ENCODE measurements at regions not wholly inside any gene's neighbourhood (a gene's known extent, or its start where the extent isn't known, plus 50 kb on each side); places are given as distances from the start of the nearest gene placed in this dataset.

DNA sequence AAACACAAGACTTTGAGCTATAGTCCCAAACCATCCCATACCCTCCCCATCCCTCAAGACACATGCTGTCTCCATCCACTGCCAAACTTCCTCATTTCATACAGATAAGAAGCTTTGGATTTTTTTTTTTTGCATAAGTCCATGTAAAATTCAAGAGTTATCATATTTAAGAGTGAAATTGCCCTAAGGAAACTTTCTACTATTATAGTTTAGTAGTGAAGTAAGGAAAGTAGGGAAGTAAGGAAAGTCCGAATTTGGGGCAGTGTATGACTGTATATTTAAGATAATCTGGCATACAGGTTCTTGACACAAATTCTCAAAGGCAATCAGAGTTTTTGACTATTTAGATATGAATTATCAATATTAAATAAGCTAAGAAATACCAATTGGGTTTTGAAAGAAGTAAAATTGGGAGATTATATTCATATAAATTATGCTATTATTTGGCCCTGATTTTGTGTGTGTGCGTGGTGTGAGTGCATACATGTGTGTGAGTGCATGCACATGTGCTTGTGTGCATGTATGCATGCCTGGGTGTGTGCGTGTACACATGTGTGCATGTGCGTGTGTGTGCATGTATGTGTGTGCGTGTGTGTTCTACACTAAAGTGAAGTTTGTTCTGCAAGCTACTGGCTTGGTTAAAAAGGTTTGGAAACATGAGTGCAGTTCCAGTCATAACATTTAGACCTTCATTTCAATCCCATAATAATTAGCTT is 83.6 kb upstream of the MBNL1 start:
- DNase-seq (ENCODE audit: low read depth, low spot score) = no peak
- H3K27ac ChIP-seq = no peak overlapping the region

DNA sequence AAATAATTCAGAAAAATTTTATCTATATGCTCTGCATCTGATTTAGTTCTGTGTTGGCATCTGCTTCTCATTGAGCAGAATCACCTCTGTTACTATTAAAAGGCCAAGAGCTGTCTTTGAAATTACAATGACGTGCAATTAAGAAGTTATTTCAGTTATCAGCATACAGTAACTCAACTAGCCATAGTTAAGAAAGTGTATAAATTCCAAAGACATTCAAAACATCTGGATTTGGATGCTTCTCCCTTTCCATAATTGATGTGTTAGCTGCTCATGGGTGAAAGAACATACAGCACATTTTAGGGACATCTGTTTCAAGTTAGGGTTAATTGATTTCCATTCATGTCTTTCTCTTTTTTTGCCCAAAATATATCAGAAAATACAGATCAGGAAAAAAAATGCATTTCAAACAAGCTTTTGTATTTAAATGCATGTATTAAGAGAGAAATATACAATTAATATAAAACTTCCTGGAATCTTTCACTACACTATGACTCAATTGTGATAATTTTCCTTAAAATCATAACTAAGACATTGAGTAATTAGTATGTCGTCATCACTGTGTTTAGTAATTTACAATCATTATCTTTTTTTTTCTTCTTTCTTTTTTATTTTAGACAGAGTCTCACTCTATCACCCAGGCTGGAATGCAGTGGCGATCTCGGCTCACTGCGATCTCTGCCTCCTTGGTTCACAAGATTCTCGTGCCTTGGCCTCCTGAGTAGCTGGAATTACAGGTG is 82.7 kb upstream of the MBNL1 start:
- no peak for DNase-seq (ENCODE audit: low read depth, low spot score)
- H3K27ac ChIP-seq = no peak overlapping the region

DNA sequence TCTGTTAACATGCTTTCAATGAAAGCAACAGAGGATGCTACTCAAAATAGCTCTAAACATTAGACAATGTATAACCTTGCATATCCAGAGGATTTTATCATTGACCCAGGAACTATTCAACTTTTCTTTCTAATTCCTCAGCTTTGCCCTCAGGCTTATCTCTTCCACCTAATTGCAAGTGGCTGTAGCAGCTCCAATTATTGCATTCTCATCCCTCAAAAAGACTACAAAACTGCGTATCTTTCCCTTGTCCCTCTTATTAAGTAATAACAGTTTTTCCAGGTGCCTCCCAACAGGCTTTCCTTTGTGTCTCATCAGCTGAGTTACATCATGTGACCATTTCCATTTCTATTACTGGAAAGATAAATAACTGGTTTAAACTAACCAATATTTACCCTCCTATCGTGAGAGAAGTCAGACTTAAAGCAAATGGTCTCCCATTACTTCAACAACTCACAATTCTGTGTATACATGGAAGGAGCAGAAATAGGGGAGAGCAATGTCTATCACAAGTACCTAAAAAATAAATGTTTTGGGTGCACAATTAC is 78.0 kb upstream of the MBNL1 start:
- no peak for DNase-seq (ENCODE audit: low read depth, low spot score)
- no peak overlapping the region for H3K27ac ChIP-seq

DNA sequence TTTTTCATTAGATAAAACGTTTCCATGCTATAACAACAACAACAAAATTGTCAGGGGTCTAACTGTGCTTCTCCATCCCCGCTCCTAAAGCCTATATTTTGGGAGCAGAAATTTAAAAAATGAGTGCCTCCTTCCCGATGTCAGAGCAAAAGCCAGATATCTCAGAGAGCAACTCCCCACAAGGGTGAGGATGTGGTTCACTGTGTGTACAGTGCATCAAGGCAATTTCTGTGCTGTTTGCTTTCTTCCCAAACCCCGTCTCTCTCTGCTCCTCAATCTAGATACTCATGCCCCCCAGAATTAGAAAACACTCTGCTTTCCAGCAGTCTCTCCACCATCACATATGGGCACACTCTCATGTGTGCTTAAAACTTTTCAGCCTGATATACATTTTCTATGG is 76.7 kb upstream of the MBNL1 start:
- no peak for DNase-seq (ENCODE audit: low read depth, low spot score)
- H3K27ac ChIP-seq = no peak overlapping the region

DNA sequence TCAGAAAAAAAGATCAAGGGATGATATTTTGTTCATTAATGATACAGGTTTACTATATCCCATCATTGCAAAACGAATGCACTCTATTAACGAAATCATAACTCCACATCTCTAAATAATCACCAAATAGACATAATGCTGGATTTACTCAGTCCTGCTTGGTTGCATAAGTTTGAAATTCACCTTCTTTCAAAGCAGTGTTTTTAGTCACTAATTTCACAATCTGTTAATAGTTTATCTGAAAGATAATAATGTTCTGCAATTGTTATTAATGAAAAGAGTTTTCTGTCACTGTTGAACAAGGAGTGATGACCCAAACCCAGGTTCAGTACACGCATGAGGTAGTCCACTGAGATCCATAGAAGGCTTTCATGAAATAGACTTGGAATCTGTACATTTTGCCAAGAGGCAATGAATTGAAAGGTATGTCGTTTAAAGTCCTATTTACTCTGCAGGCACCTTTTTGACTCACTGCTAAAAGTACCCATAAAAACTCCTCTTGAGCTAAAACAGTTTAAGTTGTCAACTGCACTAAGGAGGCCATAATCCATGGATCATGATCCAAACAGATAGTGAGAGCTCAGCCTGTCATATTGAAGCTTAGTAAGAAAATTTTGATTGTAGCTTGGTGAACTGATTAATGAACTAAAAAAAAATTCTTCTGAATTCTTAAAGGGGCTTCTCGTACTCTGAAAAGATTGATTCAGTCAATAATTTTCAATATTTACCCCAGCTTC is 75.6 kb upstream of the MBNL1 start:
- no peak for DNase-seq (ENCODE audit: low read depth, low spot score)
- no peak overlapping the region for H3K27ac ChIP-seq

DNA sequence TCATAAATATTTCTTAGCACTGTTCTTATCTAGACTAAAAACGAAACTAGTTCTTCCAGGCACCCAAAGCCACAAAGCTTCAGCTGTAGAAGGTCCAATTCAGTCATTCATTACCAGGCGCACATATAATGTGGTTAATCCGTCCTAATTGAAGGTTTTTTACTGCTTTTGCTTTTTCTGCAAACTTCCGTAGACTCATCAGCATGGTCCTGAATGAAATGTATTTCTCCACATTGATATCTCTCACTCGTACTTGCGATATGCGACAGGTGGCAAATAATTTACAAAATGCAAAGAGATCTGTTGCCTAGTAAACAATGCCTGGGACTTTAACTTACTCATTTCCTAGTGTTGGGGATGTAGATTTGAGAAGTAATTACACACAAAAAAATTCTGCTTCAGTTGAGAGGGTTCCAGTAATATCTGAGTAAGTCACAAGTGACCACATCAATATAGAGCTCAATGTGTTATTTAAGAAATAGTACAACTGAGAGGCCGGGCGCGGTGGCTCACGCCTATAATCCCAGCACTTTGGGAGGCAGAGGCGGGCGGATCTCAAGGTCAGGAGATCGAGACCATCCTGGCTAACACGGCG is 75.0 kb upstream of the MBNL1 start:
- no peak overlapping the region for H3K27ac ChIP-seq
- DNase-seq (ENCODE audit: low read depth, low spot score) = no peak

DNA sequence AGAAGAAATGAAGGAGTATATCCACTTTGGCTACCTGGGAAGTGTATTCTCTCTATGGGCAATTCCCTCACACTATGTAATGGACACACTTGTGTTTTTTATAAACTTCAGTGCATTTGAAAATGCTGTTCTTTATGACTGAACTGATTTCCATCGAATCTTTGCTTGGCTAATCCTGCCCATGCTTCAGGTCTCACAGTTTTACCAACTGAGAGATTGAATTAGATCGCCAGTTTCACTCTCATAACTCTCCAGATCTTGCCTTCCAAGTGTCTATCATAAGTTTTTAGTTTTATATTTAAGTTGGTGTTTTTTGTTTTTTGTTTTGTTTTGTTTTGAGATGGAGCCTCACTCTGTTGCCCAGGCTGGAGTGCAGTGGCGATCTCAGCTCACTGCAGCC is 73.5 kb upstream of the MBNL1 start:
- no peak overlapping the region for H3K27ac ChIP-seq

DNA sequence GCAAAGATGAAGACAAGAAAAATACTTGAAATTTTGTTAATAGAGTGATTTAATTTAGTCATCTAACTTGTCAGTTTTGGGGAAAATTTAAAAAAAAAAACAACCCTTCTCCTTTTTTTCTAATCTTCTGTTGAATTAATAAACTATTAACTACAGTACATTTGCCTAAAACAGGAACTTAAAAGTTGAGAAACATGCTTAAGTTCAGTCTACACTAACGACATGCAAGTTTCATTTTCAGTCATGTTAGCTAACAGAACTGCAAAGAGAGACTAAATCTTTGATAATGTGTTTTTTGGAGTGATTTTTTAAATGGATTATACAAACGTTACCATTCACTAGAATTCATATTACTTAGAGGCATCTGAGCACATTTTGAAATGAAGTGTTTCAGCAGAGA is 71.9 kb upstream of the MBNL1 start:
- H3K27ac ChIP-seq = no peak overlapping the region
- DNase-seq (ENCODE audit: low read depth, low spot score) = no peak

More for the DNA sequence above, 73.5 kb upstream of the MBNL1 start:
- no peak for DNase-seq (ENCODE audit: low read depth, low spot score)

DNA sequence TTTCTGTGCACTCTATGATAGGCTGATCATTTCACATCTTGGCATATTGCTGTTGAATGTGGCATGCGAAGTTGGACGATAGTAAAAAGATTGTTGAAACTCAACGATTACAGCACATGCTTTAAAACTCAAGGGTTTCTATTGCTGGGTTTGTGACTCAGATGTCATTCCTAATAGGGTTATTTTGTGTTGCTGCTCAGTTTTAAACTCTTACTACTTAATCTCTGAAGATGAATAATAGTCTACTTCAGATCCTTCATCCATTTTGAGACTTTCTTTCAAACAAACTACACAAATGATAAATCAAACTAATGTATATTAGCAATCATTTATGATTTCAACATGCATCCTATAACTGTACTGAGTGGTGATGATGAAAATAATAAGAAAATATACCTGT is 71.3 kb upstream of the MBNL1 start:
- DNase-seq (ENCODE audit: low read depth, low spot score) = no peak

DNA sequence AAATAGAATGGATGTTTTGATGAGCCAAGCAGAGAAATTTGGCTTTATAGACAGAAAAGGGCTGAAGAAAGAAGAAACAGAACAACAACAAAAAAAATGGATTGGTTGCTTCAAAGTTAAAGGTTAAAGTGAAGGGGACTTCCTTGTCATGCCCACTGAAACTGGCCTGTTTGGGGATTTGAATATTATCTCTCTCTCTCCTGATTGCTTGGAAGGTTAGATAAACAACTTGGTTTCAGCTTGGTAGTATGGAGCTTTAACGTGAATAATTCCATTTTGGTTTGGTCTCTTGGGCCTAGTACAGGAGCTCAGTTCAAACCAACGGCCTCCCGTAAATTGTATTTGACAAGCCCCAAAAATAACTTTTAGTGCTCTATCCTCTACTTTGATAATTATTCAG is 70.8 kb upstream of the MBNL1 start:
- no peak for DNase-seq (ENCODE audit: low read depth, low spot score)
- no peak overlapping the region for H3K27ac ChIP-seq

More for the DNA sequence above, 71.3 kb upstream of the MBNL1 start:
- no peak overlapping the region for H3K27ac ChIP-seq

DNA sequence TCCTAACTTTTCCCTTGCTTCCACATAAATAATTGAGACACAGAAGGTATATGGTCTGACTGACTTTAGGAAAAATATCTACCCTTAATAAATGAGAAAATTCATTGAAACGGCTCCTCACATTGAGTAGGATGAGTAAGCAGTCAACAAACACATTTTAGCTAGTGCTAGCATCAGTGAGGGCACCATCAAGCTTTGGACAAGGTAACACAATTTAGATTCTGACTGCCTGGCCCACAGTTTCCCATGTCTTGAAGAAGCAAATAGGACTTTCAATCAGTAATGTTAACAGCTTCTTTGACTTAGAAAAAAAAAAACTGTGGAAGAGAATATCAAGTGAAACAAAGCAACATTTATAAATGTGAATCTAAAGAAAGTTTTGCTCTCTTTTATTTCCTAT is 70.1 kb upstream of the MBNL1 start:
- H3K27ac ChIP-seq = no peak overlapping the region

DNA sequence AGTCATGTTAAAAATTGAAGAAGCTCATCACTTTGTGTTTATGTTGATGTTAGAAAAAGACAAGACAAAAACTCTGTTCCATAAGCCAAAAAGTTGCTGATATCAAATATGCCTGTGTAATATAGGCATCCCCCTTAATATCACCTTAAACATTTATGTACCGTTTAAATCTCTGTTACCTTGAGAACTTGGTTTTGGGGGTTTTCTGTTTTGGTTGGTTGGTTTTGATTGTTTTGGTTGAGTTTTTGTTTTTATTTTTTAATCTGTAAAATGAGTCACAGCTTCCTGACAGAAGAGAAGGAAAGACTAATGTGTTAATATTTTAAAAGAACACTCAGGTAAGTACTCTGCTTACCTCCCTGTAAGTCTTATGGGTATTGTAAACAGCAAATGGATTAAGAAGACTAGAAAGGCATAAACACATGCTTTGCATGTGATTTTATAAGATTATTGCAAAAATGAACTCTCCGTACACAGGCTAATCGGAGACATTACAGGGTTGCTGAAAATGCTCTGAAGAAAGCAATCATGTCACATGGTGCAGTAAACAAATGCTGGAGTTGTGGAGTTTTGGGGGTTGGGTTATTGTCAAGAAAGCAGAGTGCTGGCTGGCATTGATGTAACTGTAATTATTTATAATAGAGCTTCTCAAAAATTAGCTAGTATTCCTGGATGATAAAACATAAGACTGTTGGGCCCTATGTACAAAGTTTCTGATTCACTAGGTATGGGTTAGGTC is 69.5 kb upstream of the MBNL1 start:
- no peak for DNase-seq (ENCODE audit: low read depth, low spot score)
- H3K27ac ChIP-seq = no peak overlapping the region

More for the DNA sequence above, 70.1 kb upstream of the MBNL1 start:
- no peak for DNase-seq (ENCODE audit: low read depth, low spot score)

DNA sequence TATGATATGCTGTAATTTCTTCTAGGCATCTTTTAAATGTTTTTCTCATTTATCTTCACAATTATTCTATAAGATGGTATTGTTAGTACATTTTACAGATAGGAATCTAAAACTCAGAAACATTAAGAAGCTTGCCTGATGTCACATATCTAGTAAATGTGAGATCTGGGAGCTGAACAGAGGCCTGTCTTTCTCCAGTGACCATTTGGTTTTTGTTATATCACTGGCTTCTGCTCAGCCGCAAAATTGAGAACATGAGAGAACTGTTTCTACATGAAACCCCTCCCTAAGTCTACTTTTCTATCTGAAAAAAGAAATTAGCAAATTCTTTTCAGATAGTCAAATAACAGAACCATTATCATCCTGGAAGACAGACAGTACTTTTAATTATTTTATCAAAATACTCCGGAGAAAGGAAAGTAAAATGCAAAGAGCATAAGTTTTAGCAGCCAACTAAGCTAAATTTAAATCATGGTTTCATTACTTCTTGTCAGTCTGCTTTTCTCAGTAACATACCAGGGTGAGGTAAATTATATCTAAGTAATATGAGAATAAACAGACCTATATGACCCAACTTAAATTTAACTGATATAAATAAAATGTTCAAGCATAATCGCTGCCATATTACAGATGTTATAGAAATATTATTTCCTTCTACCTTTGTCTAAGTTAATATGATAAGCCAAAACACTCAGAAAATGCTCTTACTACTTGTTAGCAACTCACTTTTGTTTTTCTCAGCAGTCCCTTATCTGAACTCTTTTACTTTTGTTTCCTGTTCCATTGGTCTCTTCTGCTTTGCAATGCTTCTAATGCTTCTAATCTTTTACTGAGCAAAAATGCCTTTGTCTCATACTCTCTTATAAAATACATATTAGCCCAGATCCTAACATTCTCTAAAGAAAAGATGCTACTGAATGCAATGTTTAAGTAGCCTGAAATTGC is 68.0 kb upstream of the MBNL1 start:
- H3K27ac ChIP-seq = no peak overlapping the region

DNA sequence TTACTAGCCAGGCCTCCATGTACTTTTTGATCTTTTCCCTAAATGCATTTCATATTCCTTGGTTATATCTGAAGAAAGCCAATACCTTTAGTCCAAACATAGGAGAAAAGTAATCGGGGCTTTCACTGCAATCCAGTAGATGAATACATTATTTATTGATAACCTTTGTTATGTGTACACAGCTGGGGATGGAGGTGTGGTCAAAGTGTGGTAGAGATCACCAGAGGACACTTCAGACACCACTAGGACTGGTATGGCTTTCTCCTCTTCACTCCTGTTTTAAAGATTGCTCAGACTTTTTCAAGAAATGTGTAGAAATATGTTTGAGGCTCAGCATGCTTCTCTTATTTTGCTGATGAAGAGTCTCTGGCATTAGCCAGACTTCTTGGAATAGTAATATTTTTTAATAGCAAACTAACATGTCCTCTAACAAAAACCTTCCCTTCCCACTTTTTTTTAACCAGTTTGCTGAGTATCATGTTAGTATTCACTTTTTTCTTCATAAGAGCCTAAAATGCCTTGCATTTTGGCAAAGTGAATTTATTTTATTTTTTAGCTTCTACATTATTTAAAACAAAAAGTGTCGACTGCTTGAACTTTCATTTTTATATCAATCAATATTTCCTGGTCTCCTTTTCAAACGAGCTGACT is 65.6 kb upstream of the MBNL1 start:
- no peak overlapping the region for H3K27ac ChIP-seq
- no peak for DNase-seq (ENCODE audit: low read depth, low spot score)

More for the DNA sequence above, 68.0 kb upstream of the MBNL1 start:
- DNase-seq (ENCODE audit: low read depth, low spot score) = no peak

DNA sequence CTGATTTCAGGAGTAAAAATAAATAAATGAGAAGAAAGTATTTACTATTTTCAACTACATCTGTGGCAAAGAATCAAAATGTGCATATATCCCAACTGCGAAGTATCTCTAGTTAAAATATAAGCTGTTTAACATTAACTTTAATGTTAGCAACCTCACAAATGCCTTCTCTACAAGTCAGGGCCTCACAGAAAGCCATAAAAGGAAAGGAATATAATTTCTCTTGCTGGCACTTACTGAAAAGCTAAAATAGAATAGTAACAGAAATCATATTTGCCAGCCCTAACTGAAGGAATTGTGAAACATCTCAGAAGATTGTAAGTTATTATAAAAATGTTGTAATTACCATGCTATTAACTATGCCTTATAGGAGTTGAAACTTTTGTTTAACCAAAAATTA is 65.1 kb upstream of the MBNL1 start:
- DNase-seq (ENCODE audit: low read depth, low spot score) = no peak
- no peak overlapping the region for H3K27ac ChIP-seq

DNA sequence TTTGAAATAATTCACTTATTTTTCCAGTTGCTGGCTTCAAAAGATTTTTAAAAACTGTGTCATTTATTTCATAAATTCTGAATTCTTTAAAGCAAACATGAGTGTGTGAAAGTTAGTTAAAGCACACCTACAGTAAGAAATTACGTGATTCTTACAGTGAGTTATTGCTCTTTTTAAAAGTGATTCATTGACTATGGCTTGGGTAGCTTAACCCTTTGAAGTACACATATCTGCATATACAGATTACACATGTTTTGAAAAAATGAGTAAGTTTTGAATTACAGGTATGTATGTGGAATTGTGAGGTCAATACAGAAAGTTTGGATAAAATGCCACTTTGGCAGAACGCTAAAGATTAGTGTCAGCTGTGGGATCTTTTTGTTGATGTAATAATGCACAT is 64.5 kb upstream of the MBNL1 start:
- no peak overlapping the region for H3K27ac ChIP-seq
- no peak for DNase-seq (ENCODE audit: low read depth, low spot score)

DNA sequence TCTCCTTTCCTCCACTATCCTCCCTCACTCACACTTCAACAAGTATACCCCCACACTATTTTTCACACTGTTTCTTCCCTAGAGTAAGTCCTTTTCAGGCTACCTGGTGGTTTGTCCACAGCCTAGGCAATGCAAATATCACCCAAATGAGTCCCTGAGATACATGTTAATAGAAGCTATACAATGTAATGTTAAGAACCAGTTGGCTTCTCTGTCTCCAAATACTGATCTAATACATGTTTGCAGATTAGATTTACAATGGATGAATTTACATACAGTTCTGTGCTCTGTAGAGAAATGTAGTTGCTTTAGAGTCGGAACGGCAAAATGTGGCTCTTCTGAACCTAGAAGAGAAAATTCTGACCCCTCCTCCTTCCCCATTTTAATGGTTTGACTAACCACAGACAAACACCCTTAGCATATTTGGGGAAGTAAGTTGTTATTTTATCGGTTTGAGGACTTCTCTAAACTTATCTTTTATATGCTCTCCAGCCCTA is 63.6 kb upstream of the MBNL1 start:
- DNase-seq (ENCODE audit: low read depth, low spot score) = no peak
- H3K27ac ChIP-seq = no peak overlapping the region

DNA sequence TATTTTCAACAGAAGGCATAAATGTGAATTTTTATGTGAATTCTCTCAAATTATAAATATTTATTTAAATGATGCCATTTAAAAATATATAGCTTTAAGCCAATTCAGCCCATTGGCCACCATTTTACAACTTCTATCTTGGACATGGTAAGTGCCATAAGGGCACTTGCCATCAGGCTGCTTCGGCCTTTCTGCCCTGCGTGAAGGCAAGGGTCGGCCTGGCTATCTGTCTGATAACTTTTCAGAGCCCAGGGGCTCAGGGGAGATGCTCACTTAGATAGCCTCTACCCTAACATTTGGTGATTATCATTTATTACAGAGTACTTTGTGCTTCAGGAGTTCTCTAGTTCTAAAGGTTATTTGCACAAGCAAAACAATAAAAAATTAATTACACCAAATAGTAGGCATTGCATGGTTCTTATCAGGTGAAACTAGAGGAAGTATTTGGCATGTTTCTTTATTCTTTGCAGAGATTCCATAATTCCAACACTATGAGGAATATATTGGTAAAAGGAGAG is 62.4 kb upstream of the MBNL1 start:
- DNase-seq (ENCODE audit: low read depth, low spot score) = no peak
- no peak overlapping the region for H3K27ac ChIP-seq

Data from epithelial cell of prostate (primary cell).